HG03045 (cell line): ENCODE measurements at regions not wholly inside any gene's neighbourhood (a gene's known extent, or its start where the extent isn't known, plus 50 kb on each side); places are given as distances from the start of the nearest gene placed in this dataset.

ENCODE experiments used
- ATAC-seq: cut with Tn5 transposase; IDR thresholded peaks from one replicate; pipeline ENCODE4 v1.9.1; 2021; ENCODE audit warnings: mild to moderate bottlenecking, moderate library complexity; ENCODE audit not compliant: unreplicated experiment

DNA sequence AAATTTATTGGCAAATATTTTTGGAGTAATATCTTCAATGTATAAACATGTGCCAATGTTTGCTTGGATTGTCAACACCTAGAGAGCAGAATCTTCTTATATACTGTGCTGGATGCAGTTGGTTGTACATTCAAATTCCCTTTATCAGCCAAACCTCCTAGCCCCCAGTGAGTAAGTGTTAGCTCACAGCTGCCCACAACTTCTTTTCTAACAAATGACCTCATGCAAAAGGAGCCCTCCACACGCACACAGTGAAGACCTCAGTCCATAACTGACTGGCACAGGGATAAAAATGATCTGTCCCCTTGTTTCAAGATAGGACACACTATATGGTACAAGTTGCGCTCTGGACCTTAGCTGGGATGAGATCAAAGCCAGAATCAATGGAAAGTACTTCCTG is 458.0 kb upstream of the NWD2 start:
- ATAC-seq: no peak

- no peak for ATAC-seq
Measured at GRCh38 chr4:36794716-36795115, 449.8 kb upstream of the NWD2 start.

DNA sequence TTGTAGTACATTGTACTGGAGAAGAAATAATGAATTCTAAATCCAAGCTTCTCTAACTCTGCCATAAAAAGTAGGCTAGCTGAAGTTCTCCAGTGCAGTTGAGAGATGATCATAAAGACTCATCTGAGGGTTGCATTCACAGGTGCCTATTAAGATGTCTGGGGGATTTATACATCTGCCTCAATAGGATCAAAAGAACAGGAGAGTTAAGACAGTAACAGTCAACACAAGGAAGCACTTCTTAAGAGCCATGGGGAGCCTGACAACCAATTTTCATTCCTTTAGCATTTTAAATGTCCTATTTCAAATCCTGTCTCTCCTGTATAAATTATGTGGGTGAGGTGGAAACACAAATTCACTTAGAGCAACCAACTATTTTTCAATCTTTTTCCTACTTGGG is 432.4 kb upstream of the NWD2 start:
- no peak for ATAC-seq

- no peak for ATAC-seq
Measured at GRCh38 chr4:36815536-36815935, 429.0 kb upstream of the NWD2 start.

DNA sequence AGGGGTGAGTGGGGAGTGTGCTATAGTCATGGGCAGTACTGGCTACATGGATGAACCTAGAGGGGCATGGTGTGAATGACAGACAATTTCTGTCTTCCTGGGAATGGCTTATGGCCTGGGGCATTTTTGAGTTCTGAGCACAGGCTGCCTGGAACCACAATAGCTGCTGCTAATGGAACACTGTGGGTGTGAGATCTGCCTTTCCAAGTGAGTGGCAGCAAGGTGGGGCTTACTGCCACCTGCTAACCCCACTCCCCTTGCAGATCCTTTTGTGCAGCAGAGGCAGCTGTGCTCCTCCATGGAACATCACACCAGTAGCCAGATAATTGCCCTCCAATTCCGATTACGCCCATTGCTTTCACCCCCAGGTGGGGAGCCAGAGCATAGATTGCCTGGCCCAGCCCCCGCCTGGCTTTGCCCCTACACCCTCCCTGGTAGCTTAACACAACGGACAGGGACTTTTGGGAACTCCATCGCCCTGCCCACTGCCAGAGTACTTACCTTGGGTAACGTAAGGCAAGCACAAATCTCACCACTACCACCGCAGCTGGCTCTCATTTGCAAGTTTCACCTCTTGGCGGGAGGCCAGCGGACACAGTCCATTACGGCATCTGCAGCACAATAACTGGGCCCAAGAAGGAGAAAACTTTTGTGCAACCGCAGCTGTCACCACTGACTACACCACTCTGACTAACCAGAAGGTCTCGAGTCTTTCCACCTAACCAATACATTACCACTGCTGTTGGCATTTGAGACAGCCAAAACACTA is 421.2 kb upstream of the NWD2 start:
- ATAC-seq: no peak

DNA sequence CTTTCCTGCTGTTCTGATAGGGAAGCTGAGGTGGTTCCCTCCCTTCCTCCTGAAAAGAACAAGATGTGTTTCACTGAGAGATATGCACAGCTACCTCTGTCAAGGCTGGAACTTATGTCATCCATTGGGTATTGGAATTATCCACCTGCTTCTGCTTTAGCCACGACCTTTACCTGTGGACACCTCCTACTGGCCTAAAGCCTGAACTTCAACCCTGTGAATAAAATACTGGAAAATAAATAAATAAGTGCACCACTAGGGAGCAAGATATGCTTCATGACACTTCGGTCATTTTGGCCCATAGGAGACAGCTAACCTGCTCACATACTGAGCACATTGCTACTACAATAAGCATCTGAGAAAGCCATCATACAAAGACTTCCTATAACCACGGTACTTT is 419.9 kb upstream of the NWD2 start:
- ATAC-seq: no peak

DNA sequence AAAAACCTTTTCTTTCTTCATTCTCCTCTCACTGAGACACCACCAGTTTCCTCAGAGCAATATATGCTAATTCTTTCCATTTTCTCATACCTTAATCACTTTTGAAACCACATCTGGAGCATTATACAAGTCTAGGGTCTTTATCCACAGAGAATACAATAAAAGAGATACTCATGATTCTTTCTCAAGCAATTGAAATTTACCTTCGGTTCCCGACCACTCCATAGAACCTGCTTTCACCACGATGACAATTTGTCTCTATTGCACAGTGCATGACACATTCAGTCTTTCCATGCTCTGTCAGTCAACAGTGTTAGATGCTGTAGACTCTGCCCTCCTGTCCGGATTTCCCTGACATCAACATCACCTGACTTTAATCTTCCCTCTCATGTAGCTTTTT is 409.3 kb upstream of the NWD2 start:
- ATAC-seq: no peak

GRCh38 chr4:36841583-36842326 is 402.8 kb upstream of the NWD2 start:
- ATAC-seq: no peak

DNA sequence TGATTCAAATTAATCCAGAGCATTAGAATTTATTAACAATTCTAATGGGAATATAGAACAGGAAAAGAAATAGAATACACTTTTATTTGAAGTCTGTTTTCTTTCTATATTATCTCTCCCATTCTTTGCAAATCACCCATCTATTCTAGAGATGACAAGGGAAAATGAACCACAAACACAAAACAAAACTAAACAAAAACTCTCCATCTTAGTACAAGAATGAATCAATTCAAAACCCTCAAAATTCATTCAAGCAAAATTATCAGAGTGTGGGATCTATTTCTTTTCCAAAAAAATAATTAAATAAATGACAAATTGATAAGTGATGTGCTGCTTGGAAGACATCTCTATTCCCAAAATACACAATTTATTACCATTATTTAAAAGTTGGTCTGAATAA is 400.1 kb upstream of the NWD2 start:
- ATAC-seq: no peak

GRCh38 chr4:36852856-36853255 is 391.7 kb upstream of the NWD2 start:
- no peak for ATAC-seq

GRCh38 chr4:36854554-36854953 is 390.0 kb upstream of the NWD2 start:
- no peak for ATAC-seq

GRCh38 chr4:36863601-36864000 is 380.9 kb upstream of the NWD2 start:
- no peak for ATAC-seq

- ATAC-seq: no peak
Measured at GRCh38 chr4:36870121-36870520, 374.4 kb upstream of the NWD2 start.

DNA sequence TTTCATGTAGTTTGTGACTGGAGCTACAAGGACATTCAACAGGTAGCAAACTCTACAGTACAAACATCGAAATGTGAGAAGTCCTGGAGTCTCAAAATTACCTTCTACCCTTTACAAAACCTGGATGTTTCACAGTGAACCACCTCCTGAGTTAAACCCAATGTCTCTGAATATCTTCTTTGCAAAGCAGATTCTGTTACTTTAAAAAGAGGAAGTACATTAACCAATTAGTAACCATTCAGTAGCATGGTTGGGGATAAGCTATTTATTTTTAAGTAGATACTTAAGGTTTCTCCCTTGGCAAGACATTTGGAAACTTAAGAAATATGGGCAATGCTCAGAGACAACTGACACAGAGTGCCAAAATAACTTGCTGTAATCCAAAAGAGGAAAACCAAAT is 371.9 kb upstream of the NWD2 start:
- no peak for ATAC-seq

GRCh38 chr4:36884151-36884550 is 360.4 kb upstream of the NWD2 start:
- ATAC-seq: no peak

- ATAC-seq: no peak
Measured at GRCh38 chr4:36891971-36892370, 352.6 kb upstream of the NWD2 start.

- ATAC-seq: no peak
Measured at GRCh38 chr4:36900446-36900987, 344.0 kb upstream of the NWD2 start.

- ATAC-seq: no peak
Measured at GRCh38 chr4:36904823-36905222, 339.7 kb upstream of the NWD2 start.

- ATAC-seq: no peak
Measured at GRCh38 chr4:36914106-36914505, 330.4 kb upstream of the NWD2 start.

GRCh38 chr4:36915717-36916116 is 328.8 kb upstream of the NWD2 start:
- no peak for ATAC-seq

DNA sequence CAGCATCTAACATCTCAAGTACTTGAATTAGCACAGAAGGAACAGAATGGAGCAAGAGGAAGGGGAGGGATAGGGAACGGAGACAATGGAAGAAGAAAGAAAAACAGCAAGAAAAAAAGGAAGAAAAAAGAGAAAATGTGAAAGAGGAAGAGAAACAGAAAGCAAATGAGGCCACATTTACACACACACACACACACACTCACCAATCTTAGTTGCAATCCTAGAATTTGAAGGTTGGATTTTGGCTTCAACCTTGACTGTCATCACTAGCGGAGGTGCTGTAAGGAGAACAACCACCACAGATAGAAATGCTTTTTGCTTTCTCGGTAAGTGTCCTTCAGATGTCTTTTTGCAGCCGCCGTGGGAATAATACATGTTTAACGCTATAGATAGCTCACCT is 327.1 kb upstream of the NWD2 start:
- ATAC-seq: no peak

DNA sequence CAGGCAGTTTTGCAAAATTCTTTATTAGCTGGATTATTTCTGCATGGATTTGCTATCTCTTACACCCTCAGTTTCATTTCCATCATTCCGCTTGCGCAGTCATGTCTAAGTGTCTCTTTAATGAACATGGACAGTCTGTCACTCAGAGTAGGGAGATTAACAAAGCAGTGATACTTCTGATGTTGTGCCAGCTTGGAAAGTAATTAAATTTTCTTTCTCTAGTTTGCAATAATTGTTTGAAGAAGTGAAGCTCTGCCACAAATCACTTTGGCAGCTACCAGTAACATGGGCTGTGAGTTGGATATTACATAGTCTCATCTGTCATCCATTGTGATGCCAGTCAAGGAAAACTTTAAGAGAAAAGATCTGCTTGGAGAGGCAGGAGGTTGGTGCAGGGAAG is 324.8 kb upstream of the NWD2 start:
- ATAC-seq: no peak
